ENCODE measurements at regions not wholly inside any gene's neighbourhood (a gene's known extent, or its start where the extent isn't known, plus 50 kb on each side); places are given as distances from the start of the nearest gene placed in this dataset.

DNA sequence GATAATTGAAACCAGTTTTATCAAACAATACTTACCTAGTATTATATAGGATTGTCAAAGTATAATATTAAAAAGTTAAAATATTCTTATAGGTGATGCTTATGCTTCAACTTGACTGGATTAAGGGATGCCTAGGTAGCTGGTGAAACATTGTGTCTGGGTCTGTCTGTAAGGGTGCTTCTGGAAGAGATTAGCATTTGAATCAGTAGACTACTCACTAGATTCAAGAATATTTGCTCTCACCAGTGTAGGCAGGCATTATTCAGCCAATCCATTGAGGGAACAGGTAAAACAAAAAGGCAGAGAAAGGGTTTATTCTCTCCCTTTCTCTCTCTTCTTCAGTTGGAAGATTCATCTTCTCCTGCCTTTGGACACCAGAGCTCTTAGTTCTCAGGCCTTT is 486.8 kb upstream of the GOLIM4 start:
- Histone ChIP-seq H3K36me3 (ENCODE audit: insufficient read depth, low read length) (no peaks in the 10 kb centered on the region), H3K9me3 (ENCODE audit: low read depth, low read length) (no peaks in the 10 kb centered on the region), H3K27ac (no peak overlapping the region), H3K4me3 (no peak overlapping the region), H3K9ac (ENCODE audit: insufficient read length) (no peak overlapping the region)
- DNase-seq (ENCODE audit: low read depth, low spot score) = no peak
- TF ChIP-seq POLR2AphosphoS5 (IDR thresholded peaks at IDR 0.05; ENCODE audit: borderline replicate concordance, low read depth, low read length) = no peak
- TF ChIP-seq EZH2 (IDR thresholded peaks at IDR 0.05) = no peak
- no peak for TF ChIP-seq FOXP2 (optimal IDR thresholded peaks at IDR 0.05; ENCODE audit: control extremely low read depth, extremely low read length, insufficient read depth)

DNA sequence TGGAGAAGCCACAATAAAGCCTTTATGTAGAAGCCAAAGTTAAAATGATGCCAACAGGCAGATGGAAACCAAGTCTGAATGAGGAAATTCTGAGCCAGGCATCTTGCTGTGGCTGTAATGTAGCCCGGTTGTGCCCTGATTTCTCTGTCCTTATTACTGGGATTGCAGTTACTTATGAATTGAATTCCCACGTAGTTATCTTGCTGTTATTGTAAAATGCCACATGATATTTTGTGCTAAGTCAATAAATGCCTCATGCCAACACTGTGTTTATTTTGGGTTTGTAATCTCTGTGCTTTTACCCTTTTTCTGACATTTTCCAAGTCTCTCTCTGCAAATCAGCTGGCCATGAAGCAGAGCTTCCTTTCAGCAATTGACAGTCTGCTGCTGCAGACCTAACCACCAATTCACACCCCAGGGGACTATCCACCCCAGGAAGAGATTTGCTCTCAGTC is 486.1 kb upstream of the GOLIM4 start:
- Histone ChIP-seq H3K9me3 (ENCODE audit: low read depth, low read length) (no peaks in the 10 kb centered on the region), H3K9ac (ENCODE audit: insufficient read length) (no peak overlapping the region), H3K27ac (no peak overlapping the region), H3K36me3 (ENCODE audit: insufficient read depth, low read length) (no peaks in the 10 kb centered on the region), H3K4me3 (no peak overlapping the region)
- TF ChIP-seq EZH2 (IDR thresholded peaks at IDR 0.05) (no peak), FOXP2 (optimal IDR thresholded peaks at IDR 0.05; ENCODE audit: control extremely low read depth, extremely low read length, insufficient read depth) (no peak), POLR2AphosphoS5 (IDR thresholded peaks at IDR 0.05; ENCODE audit: borderline replicate concordance, low read depth, low read length) (no peak)
- DNase-seq (ENCODE audit: low read depth, low spot score) = no peak

DNA sequence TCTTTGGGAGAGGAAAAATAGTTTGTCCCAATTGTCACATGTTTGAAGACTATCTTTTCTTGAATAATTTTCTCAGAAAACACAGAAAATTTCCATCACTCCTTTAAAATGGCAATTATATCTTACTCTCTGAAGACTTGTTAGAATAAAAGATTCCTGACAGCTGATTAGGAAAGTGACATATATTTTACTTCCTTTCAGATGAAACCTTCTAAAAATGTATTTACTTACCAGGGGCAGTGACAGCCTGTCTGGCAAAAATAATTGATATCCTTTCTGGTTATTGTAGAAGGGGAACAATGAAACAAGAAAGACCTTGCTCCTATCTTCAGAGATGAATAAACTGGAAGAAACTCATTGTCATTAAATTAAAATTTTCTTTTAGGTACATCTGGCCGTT is 483.3 kb upstream of the GOLIM4 start:
- TF ChIP-seq EZH2 (IDR thresholded peaks at IDR 0.05) = no peak
- TF ChIP-seq FOXP2 (optimal IDR thresholded peaks at IDR 0.05; ENCODE audit: control extremely low read depth, extremely low read length, insufficient read depth) = no peak
- TF ChIP-seq POLR2AphosphoS5 (IDR thresholded peaks at IDR 0.05; ENCODE audit: borderline replicate concordance, low read depth, low read length) = no peak
- Histone ChIP-seq H3K9me3 (ENCODE audit: low read depth, low read length) (no peaks in the 10 kb centered on the region), H3K4me3 (no peak overlapping the region), H3K27ac (no peak overlapping the region), H3K36me3 (ENCODE audit: insufficient read depth, low read length) (no peaks in the 10 kb centered on the region), H3K9ac (ENCODE audit: insufficient read length) (no peak overlapping the region)
- DNase-seq (ENCODE audit: low read depth, low spot score) = no peak

DNA sequence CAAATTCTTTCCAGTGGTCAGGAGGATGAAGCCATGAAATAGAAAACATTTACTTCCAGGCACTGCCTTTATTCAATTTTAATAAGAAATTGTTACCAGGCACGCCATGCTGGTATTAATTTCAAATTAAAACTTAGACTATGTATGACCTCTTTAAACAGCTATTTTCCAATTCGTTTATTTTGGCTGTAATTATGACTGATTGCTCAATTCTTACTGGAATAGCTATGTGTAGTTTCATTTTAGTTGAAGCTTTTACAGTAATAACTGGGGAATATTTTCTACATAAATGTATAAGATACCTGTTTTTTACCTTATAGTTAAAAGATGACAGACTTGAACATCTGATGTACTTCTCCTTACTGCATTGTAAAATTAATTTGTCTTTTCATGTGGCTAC is 480.0 kb upstream of the GOLIM4 start:
- Histone ChIP-seq H3K27ac (no peak overlapping the region), H3K36me3 (ENCODE audit: insufficient read depth, low read length) (no peaks in the 10 kb centered on the region), H3K9me3 (ENCODE audit: low read depth, low read length) (no peaks in the 10 kb centered on the region), H3K4me3 (no peak overlapping the region), H3K9ac (ENCODE audit: insufficient read length) (no peak overlapping the region)
- DNase-seq (ENCODE audit: low read depth, low spot score) = no peak
- no peak for TF ChIP-seq FOXP2 (optimal IDR thresholded peaks at IDR 0.05; ENCODE audit: control extremely low read depth, extremely low read length, insufficient read depth)
- TF ChIP-seq POLR2AphosphoS5 (IDR thresholded peaks at IDR 0.05; ENCODE audit: borderline replicate concordance, low read depth, low read length) = no peak
- TF ChIP-seq EZH2 (IDR thresholded peaks at IDR 0.05) = no peak

DNA sequence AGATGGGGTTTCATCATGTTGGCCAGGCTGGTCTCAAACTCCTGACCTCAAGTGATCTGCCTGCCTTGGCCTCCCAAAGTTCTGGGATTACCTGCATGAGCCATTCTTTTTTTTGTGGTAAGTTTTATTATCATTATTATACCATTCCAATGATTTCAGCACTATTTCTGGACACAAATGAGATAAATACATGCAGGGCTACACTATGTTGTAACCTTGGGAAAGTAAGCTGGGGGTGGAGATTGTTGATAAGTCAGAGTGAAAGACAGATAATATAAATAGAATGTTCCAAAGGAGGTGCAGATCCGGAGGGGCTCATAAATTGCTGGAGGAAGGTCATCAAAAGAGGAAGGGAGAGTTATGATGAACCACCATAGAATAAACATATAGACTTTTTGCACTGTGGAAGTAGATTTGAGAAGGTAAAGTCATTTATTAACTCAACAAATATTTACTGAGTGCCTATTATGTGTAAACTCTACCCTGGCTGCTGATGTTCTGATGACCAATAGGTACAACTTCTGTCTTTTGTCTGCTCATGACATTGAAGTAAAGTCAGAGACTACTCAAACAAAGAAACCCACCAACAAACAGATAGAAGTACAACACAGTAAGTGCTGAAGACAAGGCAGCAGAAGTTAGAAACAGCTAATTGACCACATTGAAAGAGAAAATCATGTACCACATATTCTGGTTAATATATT is 478.9 kb upstream of the GOLIM4 start:
- TF ChIP-seq POLR2AphosphoS5 (IDR thresholded peaks at IDR 0.05; ENCODE audit: borderline replicate concordance, low read depth, low read length) (no peak), EZH2 (IDR thresholded peaks at IDR 0.05) (no peak), FOXP2 (optimal IDR thresholded peaks at IDR 0.05; ENCODE audit: control extremely low read depth, extremely low read length, insufficient read depth) (no peak)
- H3K36me3 ChIP-seq (ENCODE audit: insufficient read depth, low read length) = no peaks in the 10 kb centered on the region
- H3K9ac ChIP-seq (ENCODE audit: insufficient read length) = no peak overlapping the region
- H3K9me3 ChIP-seq (ENCODE audit: low read depth, low read length) = no peaks in the 10 kb centered on the region
- H3K4me3 ChIP-seq = no peak overlapping the region
- no peak for DNase-seq (ENCODE audit: low read depth, low spot score)
- no peak overlapping the region for H3K27ac ChIP-seq

DNA sequence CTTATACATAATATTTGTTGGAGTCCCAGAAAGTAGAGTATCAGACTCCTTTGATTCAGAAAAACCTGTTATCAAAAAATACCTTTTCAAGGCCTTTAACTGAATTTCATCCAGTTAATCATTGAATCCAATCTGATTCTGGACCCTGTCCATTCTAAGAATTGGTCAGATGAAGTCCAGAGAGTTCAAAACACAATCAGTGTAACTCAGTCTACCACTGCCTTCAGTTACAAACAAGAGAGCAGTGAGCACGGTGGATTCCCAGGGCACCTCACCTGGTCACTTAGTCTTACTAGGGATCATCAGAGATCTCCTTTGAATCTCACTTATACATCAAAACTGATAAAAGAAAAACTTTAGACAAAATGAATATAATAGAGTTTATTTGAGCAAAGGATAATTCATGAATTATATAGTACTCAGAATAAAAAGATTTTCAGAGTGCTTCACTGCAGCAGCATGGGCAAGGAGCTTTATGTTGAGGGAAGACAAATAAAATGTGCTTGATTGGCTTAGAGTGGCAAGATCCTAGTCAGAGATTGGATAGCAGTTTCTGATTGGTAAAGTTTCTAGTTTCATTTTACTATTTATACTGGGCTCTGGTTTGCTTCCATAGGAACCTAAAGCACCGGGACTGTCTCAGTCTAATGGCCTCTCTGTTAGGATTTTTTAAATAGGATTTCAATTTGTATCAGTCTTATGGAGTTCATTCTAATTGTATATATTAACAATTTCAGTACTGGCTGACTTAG is 474.9 kb upstream of the GOLIM4 start:
- Histone ChIP-seq H3K4me3 (no peak overlapping the region), H3K36me3 (ENCODE audit: insufficient read depth, low read length) (no peaks in the 10 kb centered on the region), H3K9me3 (ENCODE audit: low read depth, low read length) (no peaks in the 10 kb centered on the region), H3K27ac (no peak overlapping the region), H3K9ac (ENCODE audit: insufficient read length) (no peak overlapping the region)
- TF ChIP-seq POLR2AphosphoS5 (IDR thresholded peaks at IDR 0.05; ENCODE audit: borderline replicate concordance, low read depth, low read length) = no peak
- TF ChIP-seq EZH2 (IDR thresholded peaks at IDR 0.05) = no peak
- TF ChIP-seq FOXP2 (optimal IDR thresholded peaks at IDR 0.05; ENCODE audit: control extremely low read depth, extremely low read length, insufficient read depth) = no peak
- DNase-seq (ENCODE audit: low read depth, low spot score) = no peak

DNA sequence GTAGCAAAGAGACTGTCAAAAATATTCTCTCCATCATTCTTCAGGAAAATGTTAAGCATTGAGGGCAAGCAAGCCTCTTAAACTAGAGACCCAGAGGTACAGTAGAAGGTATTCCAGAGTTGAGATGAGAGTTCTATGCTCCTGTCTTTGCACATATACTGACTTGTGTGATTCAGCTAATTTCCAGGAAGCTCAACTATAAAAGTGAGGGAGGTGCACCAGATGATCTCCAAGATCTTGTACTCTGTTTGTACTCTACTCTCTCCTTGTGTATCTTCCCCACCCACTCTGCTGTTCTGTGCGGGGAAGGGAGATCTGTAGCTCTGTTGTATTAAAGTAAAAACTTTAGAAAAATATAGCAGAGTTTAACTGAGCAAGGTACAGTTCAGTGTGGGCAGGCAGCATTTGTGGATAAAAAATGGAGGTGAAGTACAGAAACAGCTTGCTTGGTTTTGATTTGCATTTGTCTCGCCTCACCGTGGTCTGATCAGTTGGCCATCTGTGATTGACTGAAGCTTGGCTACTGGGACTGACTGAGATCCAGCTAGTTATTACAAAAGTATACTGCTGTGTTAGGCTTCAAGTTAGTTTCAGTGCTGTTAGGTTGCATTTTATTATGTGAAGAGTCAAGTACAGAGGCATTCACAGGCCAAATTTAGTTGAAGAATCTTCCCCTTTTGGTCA is 463.1 kb upstream of the GOLIM4 start:
- Histone ChIP-seq H3K4me3 (no peak overlapping the region), H3K27ac (no peak overlapping the region), H3K9ac (ENCODE audit: insufficient read length) (no peak overlapping the region), H3K36me3 (ENCODE audit: insufficient read depth, low read length) (no peaks in the 10 kb centered on the region), H3K9me3 (ENCODE audit: low read depth, low read length) (no peaks in the 10 kb centered on the region)
- TF ChIP-seq EZH2 (IDR thresholded peaks at IDR 0.05) (no peak), POLR2AphosphoS5 (IDR thresholded peaks at IDR 0.05; ENCODE audit: borderline replicate concordance, low read depth, low read length) (no peak), FOXP2 (optimal IDR thresholded peaks at IDR 0.05; ENCODE audit: control extremely low read depth, extremely low read length, insufficient read depth) (no peak)
- no peak for DNase-seq (ENCODE audit: low read depth, low spot score)

DNA sequence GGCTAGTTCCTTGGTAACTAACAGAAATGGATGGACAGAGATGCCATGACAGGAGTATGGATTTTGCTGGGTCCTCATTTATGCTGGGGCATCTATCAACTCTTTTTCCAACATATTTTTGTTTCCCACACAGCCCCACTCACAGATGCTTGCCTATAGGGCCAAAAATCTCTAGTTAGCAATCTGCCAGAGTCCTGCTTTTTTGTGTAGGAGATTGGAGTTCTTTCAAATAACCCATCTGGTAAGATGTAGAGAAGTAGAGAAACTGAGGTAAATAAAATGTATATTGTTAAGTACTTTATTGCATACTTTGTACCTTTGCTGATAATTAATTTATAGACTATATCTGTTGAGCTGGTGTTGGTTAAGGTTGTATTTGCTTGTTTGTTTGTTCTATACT is 456.5 kb upstream of the GOLIM4 start:
- no peak for DNase-seq (ENCODE audit: low read depth, low spot score)
- no peaks in the 10 kb centered on the region for H3K9me3 ChIP-seq (ENCODE audit: low read depth, low read length)
- no peak overlapping the region for H3K27ac ChIP-seq
- no peak overlapping the region for H3K9ac ChIP-seq (ENCODE audit: insufficient read length)
- H3K36me3 ChIP-seq (ENCODE audit: insufficient read depth, low read length) = no peaks in the 10 kb centered on the region
- TF ChIP-seq FOXP2 (optimal IDR thresholded peaks at IDR 0.05; ENCODE audit: control extremely low read depth, extremely low read length, insufficient read depth) (no peak), POLR2AphosphoS5 (IDR thresholded peaks at IDR 0.05; ENCODE audit: borderline replicate concordance, low read depth, low read length) (no peak), EZH2 (IDR thresholded peaks at IDR 0.05) (no peak)
- H3K4me3 ChIP-seq = no peak overlapping the region
